OCI-LY3 (cell line): ENCODE measurements at regions not wholly inside any gene's neighbourhood (a gene's known extent, or its start where the extent isn't known, plus 50 kb on each side); places are given as distances from the start of the nearest gene placed in this dataset.

ENCODE experiments used
- H2AFZ ChIP-seq: fragments of 200-600, 300-600 bp; shearing (Covaris generic); 2 replicates; pipeline ENCODE4 v1.6.0; 2014; ENCODE audit warnings: antibody characterized with exemption, low read depth, low read length
- H3K27ac ChIP-seq: fragments of 200-600, 300-600 bp; sonication (generic); 2 replicates; pipeline ENCODE4 v1.5.1; 2014; ENCODE audit warnings: mild to moderate bottlenecking, low read length, moderate library complexity, mixed read lengths
- H3K27me3 ChIP-seq: fragments of 200-600, 300-600 bp; sonication (generic); 2 replicates; pipeline ENCODE4 v1.6.1; 2014; ENCODE audit warnings: low read depth, low read length, mixed read lengths
- H3K36me3 ChIP-seq: fragments of 200-600, 300-600 bp; sonication (generic); replicated peaks from 2 replicates; pipeline ENCODE3; 2014; ENCODE audit warnings: low read depth, low read length, mixed read lengths
- H3K4me1 ChIP-seq: fragments of 300-600, 200-600 bp; sonication (generic); 2 replicates; pipeline ENCODE4 v1.6.1; 2014; ENCODE audit warnings: low read length, mixed read lengths
- H3K4me2 ChIP-seq: fragments of 200-600, 300-600 bp; sonication (generic); 2 replicates; pipeline ENCODE4 v1.6.1; 2014; ENCODE audit warnings: low read length, mixed read lengths
- H3K4me3 ChIP-seq: fragments of 300-600, 200-600 bp; sonication (generic); 2 replicates; pipeline ENCODE4 v1.5.1; 2014; ENCODE audit warnings: antibody characterized with exemption, mild to moderate bottlenecking, low read length, moderate library complexity
- H3K79me2 ChIP-seq: fragments of 300-600, 200-600 bp; shearing (Covaris generic); 2 replicates; pipeline ENCODE4 v1.6.1; 2014; ENCODE audit warnings: mild to moderate bottlenecking, low read length, mixed read lengths
- H3K9ac ChIP-seq: fragments of 300-600, 200-600 bp; shearing (Covaris generic); 2 replicates; pipeline ENCODE4 v1.6.0; 2014; ENCODE audit warnings: mild to moderate bottlenecking, low read length, moderate library complexity
- H3K9me3 ChIP-seq: fragments of 200-600, 300-600 bp; shearing (Covaris generic); 2 replicates; pipeline ENCODE4 v1.6.1; 2014; ENCODE audit warnings: low read length, mixed read lengths; ENCODE audit not compliant: insufficient read depth
- H4K20me1 ChIP-seq: fragments of 200-600, 300-600 bp; sonication (generic); 2 replicates; pipeline ENCODE4 v1.6.1; 2016; ENCODE audit warnings: low read length, mixed read lengths; ENCODE audit not compliant: insufficient read depth
- EZH2phosphoT487 ChIP-seq: fragments of 200-600 bp; shearing (Covaris generic); IDR thresholded peaks from 2 replicates; pipeline ENCODE4 v1.6.1; 2018; ENCODE audit warnings: antibody characterized with exemption, mixed run types, low read depth
- TF ChIP-seq, protein P1 (sequence below): fragments of 200-600, 300-600 bp; sonication (generic); IDR thresholded peaks from 2 replicates; pipeline ENCODE4 v1.5.1; 2014; ENCODE audit warnings: antibody characterized with exemption, low read length, low read depth

GRCh38 chr2:103627301-103627700 is 865.5 kb downstream of the TMEM182 start:
- no peaks in the 10 kb centered on the region for H3K36me3 ChIP-seq
- H4K20me1 ChIP-seq = no peaks in the 10 kb centered on the region
- no peak overlapping the region for H3K27ac ChIP-seq
- no peak overlapping the region for H2AFZ ChIP-seq
- no peak overlapping the region for H3K9ac ChIP-seq
- H3K4me1 ChIP-seq = no peaks in the 10 kb centered on the region
- H3K4me2 ChIP-seq = no peak overlapping the region
- H3K79me2 ChIP-seq = no peaks in the 10 kb centered on the region
- H3K27me3 ChIP-seq = no peaks in the 10 kb centered on the region
- no peak for TF ChIP-seq EZH2phosphoT487
- TF ChIP-seq, protein P1, sequence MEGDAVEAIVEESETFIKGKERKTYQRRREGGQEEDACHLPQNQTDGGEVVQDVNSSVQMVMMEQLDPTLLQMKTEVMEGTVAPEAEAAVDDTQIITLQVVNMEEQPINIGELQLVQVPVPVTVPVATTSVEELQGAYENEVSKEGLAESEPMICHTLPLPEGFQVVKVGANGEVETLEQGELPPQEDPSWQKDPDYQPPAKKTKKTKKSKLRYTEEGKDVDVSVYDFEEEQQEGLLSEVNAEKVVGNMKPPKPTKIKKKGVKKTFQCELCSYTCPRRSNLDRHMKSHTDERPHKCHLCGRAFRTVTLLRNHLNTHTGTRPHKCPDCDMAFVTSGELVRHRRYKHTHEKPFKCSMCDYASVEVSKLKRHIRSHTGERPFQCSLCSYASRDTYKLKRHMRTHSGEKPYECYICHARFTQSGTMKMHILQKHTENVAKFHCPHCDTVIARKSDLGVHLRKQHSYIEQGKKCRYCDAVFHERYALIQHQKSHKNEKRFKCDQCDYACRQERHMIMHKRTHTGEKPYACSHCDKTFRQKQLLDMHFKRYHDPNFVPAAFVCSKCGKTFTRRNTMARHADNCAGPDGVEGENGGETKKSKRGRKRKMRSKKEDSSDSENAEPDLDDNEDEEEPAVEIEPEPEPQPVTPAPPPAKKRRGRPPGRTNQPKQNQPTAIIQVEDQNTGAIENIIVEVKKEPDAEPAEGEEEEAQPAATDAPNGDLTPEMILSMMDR = no peak
- H3K4me3 ChIP-seq = no peak overlapping the region
- H3K9me3 ChIP-seq = no peaks in the 10 kb centered on the region

DNA sequence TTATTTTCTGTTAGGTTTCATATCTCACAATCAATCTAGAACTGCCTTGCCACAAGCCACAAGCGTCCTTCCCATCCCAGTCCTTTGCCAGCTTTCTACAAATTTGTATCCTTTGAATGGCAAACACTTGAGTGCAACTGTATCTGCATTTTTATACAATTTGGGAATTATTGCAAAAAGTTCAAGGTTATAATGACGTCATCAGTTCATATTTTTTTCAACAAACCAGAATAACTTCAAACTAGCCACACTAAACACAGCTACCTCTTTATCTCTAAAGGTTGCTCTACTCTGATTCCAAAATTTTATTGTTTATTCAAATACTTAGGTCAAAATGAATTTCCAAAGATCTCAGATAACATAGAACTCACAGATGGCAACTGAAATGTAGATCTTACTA is 877.1 kb downstream of the TMEM182 start:
- Histone ChIP-seq H3K4me3 (no peak overlapping the region), H2AFZ (no peak overlapping the region), H3K36me3 (no peaks in the 10 kb centered on the region), H3K27me3 (no peaks in the 10 kb centered on the region), H4K20me1 (no peaks in the 10 kb centered on the region), H3K4me2 (no peak overlapping the region), H3K9me3 (no peaks in the 10 kb centered on the region), H3K27ac (no peak overlapping the region), H3K9ac (no peak overlapping the region), H3K4me1 (no peaks in the 10 kb centered on the region), H3K79me2 (no peaks in the 10 kb centered on the region)
- TF ChIP-seq, protein P1 = no peak
- no peak for TF ChIP-seq EZH2phosphoT487

GRCh38 chr2:103656558-103656957 is 894.7 kb downstream of the TMEM182 start:
- H3K36me3 ChIP-seq = no peaks in the 10 kb centered on the region
- no peaks in the 10 kb centered on the region for H3K4me1 ChIP-seq
- H3K9ac ChIP-seq = no peak overlapping the region
- H3K79me2 ChIP-seq = no peaks in the 10 kb centered on the region
- no peak overlapping the region for H3K4me3 ChIP-seq
- H3K9me3 ChIP-seq = no peaks in the 10 kb centered on the region
- H3K4me2 ChIP-seq = no peak overlapping the region
- H2AFZ ChIP-seq = no peak overlapping the region
- no peak for TF ChIP-seq EZH2phosphoT487
- TF ChIP-seq, protein P1 = no peak
- H3K27ac ChIP-seq = no peak overlapping the region
- no peaks in the 10 kb centered on the region for H3K27me3 ChIP-seq
- H4K20me1 ChIP-seq = no peaks in the 10 kb centered on the region

GRCh38 chr2:103660519-103660918 is 898.7 kb downstream of the TMEM182 start:
- H3K9ac ChIP-seq = no peak overlapping the region
- H3K4me1 ChIP-seq = no peaks in the 10 kb centered on the region

More at GRCh38 chr2:103660519-103660918, 898.7 kb downstream of the TMEM182 start:
- Histone ChIP-seq H3K79me2 (no peaks in the 10 kb centered on the region), H3K9me3 (no peaks in the 10 kb centered on the region), H3K27me3 (no peaks in the 10 kb centered on the region), H3K4me2 (no peak overlapping the region), H3K36me3 (no peaks in the 10 kb centered on the region), H2AFZ (no peak overlapping the region), H3K4me3 (no peak overlapping the region), H4K20me1 (no peaks in the 10 kb centered on the region), H3K27ac (no peak overlapping the region)
- no peak for TF ChIP-seq EZH2phosphoT487
- TF ChIP-seq, protein P1 = no peak
